NB4 (cell line): ENCODE measurements at regions not wholly inside any gene's neighbourhood (a gene's known extent, or its start where the extent isn't known, plus 50 kb on each side); places are given as distances from the start of the nearest gene placed in this dataset.

ENCODE experiments used
- CTCF ChIP-seq: IDR thresholded peaks from one replicate; pipeline ENCODE4 v1.5.1; 2012; ENCODE audit warnings: low read depth, low read length
- MAX ChIP-seq: IDR thresholded peaks from 2 replicates; pipeline ENCODE4 v1.6.1; 2011; ENCODE audit warnings: low read depth, low read length
- POLR2A ChIP-seq: IDR thresholded peaks from 2 replicates; pipeline ENCODE4 v1.6.1; 2011; ENCODE audit warnings: mild to moderate bottlenecking; ENCODE audit not compliant: insufficient read length; ENCODE audit errors: extremely low read depth

GRCh38 chr4:149965206-149965605, 113.0 kb upstream of the DCLK2 start:
- TF ChIP-seq POLR2A, result no peak
- TF ChIP-seq CTCF, result no peak
- TF ChIP-seq MAX, result no peak
